T-helper 1 cell treated with Interleukin-12 subunit alpha and Interleukin-12 subunit beta and Interleukin-4 antibody, amounts not matched to agents 30 μg/mL and 1 μg/mL, for 36 hours (primary cell): ENCODE measurements at regions not wholly inside any gene's neighbourhood (a gene's known extent, or its start where the extent isn't known, plus 50 kb on each side); places are given as distances from the start of the nearest gene placed in this dataset.
"Not testable (repeated sequence)": the region's sequence is repeated elsewhere in the genome, so short reads cannot be mapped to it uniquely, and the experiment has no call there.

Experiments used
- H3K27ac Mint-ChIP-seq: one replicate; pipeline ENCODE4 v1.8.0; 2021; ENCODE audit warnings: mild to moderate bottlenecking, mixed read lengths
- H3K27me3 Mint-ChIP-seq: one replicate; pipeline ENCODE4 v1.8.0; 2021; ENCODE audit warnings: low read depth, mixed read lengths
- H3K36me3 Mint-ChIP-seq: one replicate; pipeline ENCODE4 v1.8.0; 2021; ENCODE audit warnings: low read depth, mixed read lengths
- H3K4me1 Mint-ChIP-seq: one replicate; pipeline ENCODE4 v1.8.0; 2021; ENCODE audit warnings: low read depth, mixed read lengths
- H3K4me3 Mint-ChIP-seq: one replicate; pipeline ENCODE4 v1.8.0; 2021; ENCODE audit warnings: mild to moderate bottlenecking, moderate library complexity, mixed read lengths
- H3K9me3 Mint-ChIP-seq: one replicate; pipeline ENCODE4 v1.8.0; 2021; ENCODE audit warnings: mixed read lengths

GRCh38 chr18:1045658-1046057, 141.0 kb downstream of the ADCYAP1 start:
- H3K36me3 Mint-ChIP-seq: no peaks in the 10 kb centered on the region
- no peaks in the 10 kb centered on the region for H3K4me1 Mint-ChIP-seq
- no peak overlapping the region for H3K27ac Mint-ChIP-seq
- H3K27me3 Mint-ChIP-seq: no peaks in the 10 kb centered on the region
- no peak overlapping the region for H3K4me3 Mint-ChIP-seq
- no peaks in the 10 kb centered on the region for H3K9me3 Mint-ChIP-seq

- no peaks in the 10 kb centered on the region for H3K27me3 Mint-ChIP-seq
- H3K9me3 Mint-ChIP-seq: no peaks in the 10 kb centered on the region
- H3K4me3 Mint-ChIP-seq: no peak overlapping the region
- H3K36me3 Mint-ChIP-seq: no peaks in the 10 kb centered on the region
- H3K27ac Mint-ChIP-seq: no peak overlapping the region
- H3K4me1 Mint-ChIP-seq: no peaks in the 10 kb centered on the region
Observed at GRCh38 chr18:1047406-1047805, 142.7 kb downstream of the ADCYAP1 start.

DNA sequence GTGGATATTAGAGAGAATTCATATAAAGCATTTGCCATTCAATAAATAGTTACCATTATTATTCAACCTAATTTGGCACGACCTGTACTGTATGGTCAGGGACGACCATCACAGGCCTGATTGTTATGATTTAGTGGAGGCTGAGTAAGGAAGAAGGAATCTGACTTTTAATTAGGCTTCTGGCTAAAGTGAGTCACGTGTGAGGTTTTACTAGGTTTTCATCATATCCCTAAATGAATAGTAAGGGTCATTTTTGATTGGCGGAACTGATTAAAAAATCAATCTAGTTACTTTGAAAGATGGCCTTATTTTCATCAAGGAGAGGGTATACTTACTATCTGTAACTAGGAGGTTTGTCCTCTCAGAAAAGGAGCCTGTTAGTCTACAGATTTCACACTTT, 143.4 kb downstream of the ADCYAP1 start:
- Mint-ChIP-seq H3K36me3 (no peaks in the 10 kb centered on the region), H3K9me3 (no peaks in the 10 kb centered on the region), H3K4me1 (no peaks in the 10 kb centered on the region), H3K27ac (no peak overlapping the region), H3K4me3 (no peak overlapping the region), H3K27me3 (no peaks in the 10 kb centered on the region)

GRCh38 chr18:1049173-1049572, 144.5 kb downstream of the ADCYAP1 start:
- H3K27me3 Mint-ChIP-seq: no peaks in the 10 kb centered on the region
- H3K36me3 Mint-ChIP-seq: no peaks in the 10 kb centered on the region
- H3K4me1 Mint-ChIP-seq: no peaks in the 10 kb centered on the region
- H3K9me3 Mint-ChIP-seq: no peaks in the 10 kb centered on the region
- H3K27ac Mint-ChIP-seq: no peak overlapping the region
- no peak overlapping the region for H3K4me3 Mint-ChIP-seq

DNA sequence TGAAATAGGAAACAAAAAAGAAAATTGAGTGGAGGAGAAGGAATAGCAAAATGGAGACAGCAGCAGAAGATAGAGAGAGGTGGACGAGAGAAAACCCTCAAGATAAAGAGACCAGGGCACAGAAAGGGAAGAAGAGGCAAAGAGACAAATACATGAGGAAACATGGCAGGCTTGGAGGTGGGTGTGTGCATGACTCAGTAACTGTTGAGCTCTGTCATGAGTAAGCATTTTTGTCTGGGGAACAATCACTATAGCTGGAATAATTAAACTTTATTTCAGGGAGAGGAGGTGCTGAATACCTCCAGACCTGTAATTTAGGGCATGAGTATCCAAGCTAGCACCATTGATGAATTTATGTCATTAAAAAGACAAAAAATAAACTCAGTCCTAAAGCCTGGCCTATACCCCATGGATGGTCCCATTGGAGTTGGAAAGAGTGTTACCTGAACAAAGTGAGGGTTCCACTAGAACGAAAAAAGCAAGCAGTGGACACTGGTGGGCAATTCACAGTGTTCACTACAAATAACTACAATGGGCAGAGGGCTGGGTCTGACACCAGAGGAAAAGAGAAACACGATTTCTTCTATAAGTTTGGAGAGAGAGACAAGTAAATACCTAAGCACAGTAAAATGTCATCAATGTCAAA, 145.5 kb downstream of the ADCYAP1 start:
- Mint-ChIP-seq H3K4me3 (no peak overlapping the region), H3K9me3 (no peaks in the 10 kb centered on the region), H3K27ac (no peak overlapping the region), H3K36me3 (no peaks in the 10 kb centered on the region), H3K27me3 (no peaks in the 10 kb centered on the region), H3K4me1 (no peaks in the 10 kb centered on the region)

- no peaks in the 10 kb centered on the region for H3K4me1 Mint-ChIP-seq
Observed at GRCh38 chr18:1052301-1052700, 147.6 kb downstream of the ADCYAP1 start.

DNA sequence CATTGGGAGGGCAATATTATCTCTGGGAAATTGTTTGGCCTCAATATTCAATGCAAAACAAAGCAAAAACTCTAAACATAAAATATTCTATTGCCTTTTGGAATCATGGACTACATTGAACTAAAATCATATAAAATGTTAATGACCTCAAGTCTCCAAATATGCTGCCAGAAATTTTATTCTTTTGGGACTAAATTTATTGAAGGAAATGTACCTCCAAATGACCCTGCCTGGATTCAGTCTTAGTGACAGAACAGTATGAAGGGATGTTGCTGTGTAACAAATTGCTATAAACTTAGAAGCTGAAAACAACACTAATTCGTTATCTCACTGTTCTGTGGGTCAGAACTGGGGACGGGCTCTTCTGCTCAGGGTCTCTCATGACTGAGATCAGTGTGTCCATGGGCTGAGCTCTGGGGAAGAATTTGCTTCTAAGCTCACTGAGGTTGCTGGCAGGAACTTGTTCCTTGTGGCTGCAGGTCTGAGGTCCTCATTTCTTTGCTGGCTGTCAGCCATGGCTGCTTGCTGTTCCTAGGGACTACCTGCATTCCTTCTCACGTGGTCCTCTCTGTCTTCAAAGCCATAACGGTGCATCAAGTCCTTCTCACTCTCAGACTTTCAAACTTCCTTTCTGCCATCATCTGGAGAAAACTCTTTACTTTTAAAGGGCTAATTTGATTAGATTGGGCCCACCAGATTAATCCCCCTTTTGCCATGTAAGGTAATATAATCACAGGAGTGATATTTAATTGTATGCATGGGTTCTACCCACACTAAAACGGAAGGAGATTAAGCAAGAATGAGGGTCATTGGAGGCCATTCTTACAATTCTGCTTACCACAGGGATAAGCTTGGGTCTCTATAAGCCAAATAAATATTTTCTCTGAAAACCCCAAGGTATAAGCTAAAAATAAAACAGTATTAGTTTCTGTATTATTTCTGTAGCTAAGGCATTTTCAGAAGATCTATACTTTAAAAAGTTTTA, 149.0 kb downstream of the ADCYAP1 start:
- Mint-ChIP-seq H3K4me1 (no peaks in the 10 kb centered on the region), H3K27ac (no peak overlapping the region), H3K36me3 (no peaks in the 10 kb centered on the region), H3K4me3 (no peak overlapping the region), H3K9me3 (peaks cover 7% of the 10 kb centered on the region), H3K27me3 (no peaks in the 10 kb centered on the region)

More at GRCh38 chr18:1052301-1052700, 147.6 kb downstream of the ADCYAP1 start:
- no peaks in the 10 kb centered on the region for H3K9me3 Mint-ChIP-seq
- H3K27me3 Mint-ChIP-seq: no peaks in the 10 kb centered on the region
- H3K36me3 Mint-ChIP-seq: no peaks in the 10 kb centered on the region
- no peak overlapping the region for H3K4me3 Mint-ChIP-seq
- no peak overlapping the region for H3K27ac Mint-ChIP-seq

GRCh38 chr18:1056404-1056803, 151.7 kb downstream of the ADCYAP1 start:
- Mint-ChIP-seq H3K27ac (no peak overlapping the region), H3K9me3 (peaks cover 7% of the 10 kb centered on the region), H3K36me3 (no peaks in the 10 kb centered on the region), H3K27me3 (no peaks in the 10 kb centered on the region), H3K4me3 (no peak overlapping the region), H3K4me1 (no peaks in the 10 kb centered on the region)

- no peaks in the 10 kb centered on the region for H3K4me1 Mint-ChIP-seq
- H3K27ac Mint-ChIP-seq: no peak overlapping the region
- H3K9me3 Mint-ChIP-seq: peaks cover 7% of the 10 kb centered on the region
- no peak overlapping the region for H3K4me3 Mint-ChIP-seq
- H3K27me3 Mint-ChIP-seq: no peaks in the 10 kb centered on the region
- H3K36me3 Mint-ChIP-seq: no peaks in the 10 kb centered on the region
Observed at GRCh38 chr18:1057367-1057766, 152.7 kb downstream of the ADCYAP1 start.

DNA sequence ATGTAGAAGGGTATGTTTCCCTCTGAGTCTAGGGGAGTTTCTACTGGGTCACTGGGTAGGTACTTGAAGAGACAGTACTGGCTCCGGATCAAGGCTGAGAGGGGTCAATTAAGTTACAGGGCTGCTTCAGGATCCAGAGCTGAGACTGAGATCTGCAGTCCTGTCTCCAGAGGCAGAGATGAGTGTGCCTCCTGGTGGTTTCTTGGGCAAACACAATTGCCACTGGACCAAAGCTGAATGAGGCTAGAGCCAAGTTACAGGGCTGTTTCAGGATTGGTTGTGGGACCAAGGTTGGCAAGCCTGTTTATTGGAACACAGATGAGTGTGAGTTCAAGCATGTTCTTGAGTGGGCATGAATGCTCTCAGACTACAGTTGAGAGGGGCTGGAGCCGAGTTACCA, 157.9 kb downstream of the ADCYAP1 start:
- no peaks in the 10 kb centered on the region for H3K4me1 Mint-ChIP-seq
- H3K27me3 Mint-ChIP-seq: no peaks in the 10 kb centered on the region
- H3K4me3 Mint-ChIP-seq: no peak overlapping the region
- no peak overlapping the region for H3K27ac Mint-ChIP-seq
- H3K36me3 Mint-ChIP-seq: no peaks in the 10 kb centered on the region
- H3K9me3 Mint-ChIP-seq: peaks cover 6% of the 10 kb centered on the region

GRCh38 chr18:1075322-1075721, 170.7 kb downstream of the ADCYAP1 start:
- H3K4me3 Mint-ChIP-seq: no peak overlapping the region
- no peak overlapping the region for H3K27ac Mint-ChIP-seq
- H3K9me3 Mint-ChIP-seq: no peaks in the 10 kb centered on the region
- no peaks in the 10 kb centered on the region for H3K36me3 Mint-ChIP-seq
- H3K27me3 Mint-ChIP-seq: no peaks in the 10 kb centered on the region
- no peaks in the 10 kb centered on the region for H3K4me1 Mint-ChIP-seq

DNA sequence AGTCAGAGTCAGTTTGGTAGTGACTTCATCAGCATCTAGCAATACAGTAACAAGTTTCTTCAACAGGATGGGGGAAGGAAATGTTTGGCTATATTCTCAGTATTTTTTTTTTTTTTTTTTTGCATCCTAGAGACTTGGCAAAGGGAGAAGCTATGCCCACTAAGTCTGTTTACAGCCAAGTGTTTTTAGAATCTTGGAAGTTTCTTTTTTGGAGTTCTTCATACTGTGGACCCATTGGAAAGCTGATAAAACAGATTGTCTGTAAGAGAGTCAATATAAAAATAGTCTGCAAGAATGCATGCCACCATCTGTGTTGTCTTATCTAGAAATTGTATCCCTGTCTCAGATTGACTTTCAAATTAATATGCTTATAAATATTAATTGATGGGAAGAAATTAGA, 171.2 kb downstream of the ADCYAP1 start:
- Mint-ChIP-seq H3K9me3 (no peaks in the 10 kb centered on the region), H3K27me3 (no peaks in the 10 kb centered on the region), H3K4me1 (no peaks in the 10 kb centered on the region), H3K36me3 (no peaks in the 10 kb centered on the region), H3K4me3 (no peak overlapping the region), H3K27ac (no peak overlapping the region)

DNA sequence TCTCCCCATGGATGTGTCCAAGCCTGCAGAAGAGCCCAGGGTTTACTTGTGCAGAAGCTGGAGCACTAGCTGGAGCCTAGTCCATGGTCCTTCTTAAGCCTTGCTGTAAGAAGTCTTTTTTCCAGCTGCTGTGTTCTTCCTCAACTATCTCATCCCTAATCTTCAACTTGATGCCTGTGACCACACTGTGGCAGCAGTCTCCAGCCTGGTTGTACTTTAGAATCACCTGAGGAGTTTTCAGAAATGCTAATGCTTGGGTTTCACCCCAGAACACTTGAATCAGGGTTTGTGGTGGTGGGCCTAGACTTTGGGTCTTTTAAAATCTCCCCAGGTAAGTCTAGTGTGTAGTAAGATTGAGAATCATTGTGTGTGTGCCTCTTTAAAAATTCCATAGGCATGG, 173.6 kb downstream of the ADCYAP1 start:
- Mint-ChIP-seq H3K27ac (no peak overlapping the region), H3K36me3 (no peaks in the 10 kb centered on the region), H3K4me1 (no peaks in the 10 kb centered on the region), H3K4me3 (no peak overlapping the region), H3K9me3 (no peaks in the 10 kb centered on the region), H3K27me3 (no peaks in the 10 kb centered on the region)

GRCh38 chr18:1083675-1084074, 179.0 kb downstream of the ADCYAP1 start:
- H3K4me1 Mint-ChIP-seq, H3K27ac Mint-ChIP-seq, H3K36me3 Mint-ChIP-seq, H3K9me3 Mint-ChIP-seq, H3K27me3 Mint-ChIP-seq, H3K4me3 Mint-ChIP-seq: not testable (repeated sequence)

DNA sequence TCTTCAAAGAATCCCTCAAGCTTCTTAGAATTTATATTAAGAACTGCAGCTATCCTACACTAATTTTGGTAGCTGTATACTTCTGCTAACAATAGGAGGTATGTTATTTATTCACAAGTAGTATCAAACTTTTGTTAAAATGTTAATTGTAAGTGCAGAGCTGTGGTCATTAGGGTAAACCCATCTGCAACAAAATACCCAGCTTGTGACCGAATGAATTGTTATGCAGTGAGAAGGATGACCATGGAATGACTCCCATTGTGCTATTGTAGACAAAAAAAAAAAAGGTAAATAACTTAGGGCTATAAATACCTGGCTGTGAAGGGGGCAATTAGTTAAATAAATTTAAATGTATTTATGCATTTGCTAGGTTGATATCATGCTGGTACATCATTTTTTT, 186.1 kb downstream of the ADCYAP1 start:
- H3K36me3 Mint-ChIP-seq: no peaks in the 10 kb centered on the region
- peaks cover 10% of the 10 kb centered on the region for H3K9me3 Mint-ChIP-seq
- H3K27ac Mint-ChIP-seq: no peak overlapping the region
- H3K4me3 Mint-ChIP-seq: no peak overlapping the region
- H3K4me1 Mint-ChIP-seq: no peaks in the 10 kb centered on the region
- no peaks in the 10 kb centered on the region for H3K27me3 Mint-ChIP-seq
